Activated T-cell treated with anti-CD3 and anti-CD28 coated beads, Interleukin-2, amount 50 U/mL, for 24 hours (primary cell): ENCODE measurements at regions not wholly inside any gene's neighbourhood (a gene's known extent, or its start where the extent isn't known, plus 50 kb on each side); places are given as distances from the start of the nearest gene placed in this dataset.
"Not testable (repeated sequence)": the region's sequence is repeated elsewhere in the genome, so short reads cannot be mapped to it uniquely, and the experiment has no call there.

Source experiments
- DNase-seq: peaks from one replicate; pipeline ENCODE4 v3.0.0-alpha.2; 2020
- H3K27ac Mint-ChIP-seq: 2 replicates; pipeline ENCODE4 v1.8.0; 2020; ENCODE audit warnings: mild to moderate bottlenecking, mixed read lengths
- H3K27me3 Mint-ChIP-seq: 2 replicates; pipeline ENCODE4 v1.8.0; 2020; ENCODE audit warnings: mixed read lengths
- H3K36me3 Mint-ChIP-seq: 2 replicates; pipeline ENCODE4 v1.8.0; 2020; ENCODE audit warnings: low read depth, mixed read lengths
- H3K4me1 Mint-ChIP-seq: 2 replicates; pipeline ENCODE4 v1.8.0; 2020; ENCODE audit warnings: low read depth, mixed read lengths
- H3K4me3 Mint-ChIP-seq: 2 replicates; pipeline ENCODE4 v1.8.0; 2020; ENCODE audit warnings: mild to moderate bottlenecking, moderate library complexity, mixed read lengths
- H3K9me3 Mint-ChIP-seq: 2 replicates; pipeline ENCODE4 v1.8.0; 2020; ENCODE audit warnings: mixed read lengths

DNA sequence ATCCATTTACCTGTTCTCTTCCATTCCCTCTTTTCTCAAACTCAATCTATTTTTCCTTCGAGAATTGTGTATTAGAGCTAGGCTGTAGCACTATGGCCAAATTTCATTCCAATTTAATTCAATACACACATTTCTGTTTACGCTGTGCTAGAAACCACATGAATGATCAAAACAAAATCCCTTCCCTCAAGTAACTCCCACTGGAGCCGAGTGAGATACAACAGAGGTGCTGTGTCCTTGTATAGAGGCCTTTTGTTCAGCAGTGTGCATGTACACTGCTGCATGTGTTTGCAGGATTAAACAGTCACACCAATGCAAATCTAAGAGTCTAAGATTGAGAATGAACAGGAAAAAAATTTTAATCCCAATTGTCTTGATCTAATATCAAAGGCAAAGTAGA is 734.2 kb downstream of the RAPGEF2 start:
- no peaks in the 10 kb centered on the region for H3K36me3 Mint-ChIP-seq
- no peak overlapping the region for H3K27ac Mint-ChIP-seq
- no peak overlapping the region for H3K4me3 Mint-ChIP-seq
- H3K9me3 Mint-ChIP-seq: peaks cover 6% of the 10 kb centered on the region
- H3K4me1 Mint-ChIP-seq: no peaks in the 10 kb centered on the region
- DNase-seq: no peak
- no peaks in the 10 kb centered on the region for H3K27me3 Mint-ChIP-seq

DNA sequence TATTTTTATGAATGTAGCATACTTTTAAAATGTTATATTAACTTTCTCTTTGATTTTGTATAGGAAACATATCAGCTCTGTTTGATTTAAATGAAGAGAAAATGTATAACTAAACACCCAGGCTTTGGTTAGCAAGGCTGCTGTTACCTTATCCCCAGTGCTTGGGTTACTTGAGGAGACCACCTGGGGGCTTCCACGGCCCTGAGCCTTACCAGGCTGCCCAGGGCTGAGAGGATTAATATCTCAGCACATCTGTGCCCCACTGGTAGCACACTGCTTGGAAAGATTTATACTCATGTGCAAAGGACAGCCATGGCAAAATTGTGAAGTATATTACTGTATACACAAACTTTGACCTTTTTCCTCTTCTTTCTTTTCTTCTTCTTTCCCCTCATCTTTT is 752.9 kb downstream of the RAPGEF2 start:
- no peak for DNase-seq
- Mint-ChIP-seq H3K4me3 (no peak overlapping the region), H3K27ac (no peak overlapping the region), H3K9me3 (no peaks in the 10 kb centered on the region), H3K4me1 (no peaks in the 10 kb centered on the region), H3K36me3 (no peaks in the 10 kb centered on the region), H3K27me3 (no peaks in the 10 kb centered on the region)

DNA sequence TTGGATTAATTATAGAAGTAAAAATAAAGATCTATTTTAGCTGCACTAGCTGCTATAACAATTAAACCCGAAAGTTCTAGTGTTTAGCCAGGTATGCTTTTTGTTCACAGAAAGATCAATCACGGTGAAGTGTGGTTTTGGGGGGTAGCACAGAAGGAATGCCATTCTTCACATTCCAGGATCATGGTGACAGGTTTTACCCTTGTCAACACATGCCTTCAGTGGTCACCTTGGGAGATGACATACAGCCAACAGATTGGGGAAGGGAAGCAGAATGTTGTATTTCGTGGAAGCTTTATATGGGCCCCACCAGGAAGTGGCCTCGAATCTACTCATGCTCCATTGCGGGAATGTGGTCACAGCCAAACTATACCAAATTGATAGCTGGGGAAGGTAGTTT is 753.6 kb downstream of the RAPGEF2 start:
- H3K9me3 Mint-ChIP-seq: peaks cover under 1% of the 10 kb centered on the region
- H3K27ac Mint-ChIP-seq: no peak overlapping the region
- no peaks in the 10 kb centered on the region for H3K27me3 Mint-ChIP-seq
- no peak for DNase-seq
- no peaks in the 10 kb centered on the region for H3K4me1 Mint-ChIP-seq
- no peak overlapping the region for H3K4me3 Mint-ChIP-seq
- H3K36me3 Mint-ChIP-seq: no peaks in the 10 kb centered on the region

DNA sequence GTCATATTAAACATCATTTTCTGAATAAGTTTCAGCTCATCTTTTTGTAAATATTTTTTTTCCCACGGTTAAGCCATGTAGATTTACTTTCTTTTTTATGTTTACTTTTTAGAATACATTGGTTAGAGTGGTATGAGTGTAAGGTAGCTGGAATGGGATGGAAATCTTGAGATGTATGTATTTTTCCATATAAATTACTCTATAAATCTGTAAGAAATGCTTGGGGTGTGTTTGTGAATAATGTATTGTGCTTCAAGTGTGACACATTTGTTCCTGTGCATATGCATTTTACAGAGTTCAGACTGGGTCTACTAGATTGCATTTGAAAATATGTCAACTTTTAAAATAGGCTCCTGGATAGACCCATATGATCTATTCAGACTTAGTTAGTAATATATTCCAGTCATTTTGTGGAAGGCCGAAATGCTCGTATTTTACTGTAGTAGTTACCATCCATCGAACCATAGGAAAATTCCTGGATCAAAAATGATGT is 756.8 kb downstream of the RAPGEF2 start:
- H3K4me3 Mint-ChIP-seq: no peak overlapping the region
- H3K27ac Mint-ChIP-seq: no peak overlapping the region
- H3K27me3 Mint-ChIP-seq: no peaks in the 10 kb centered on the region
- H3K9me3 Mint-ChIP-seq: peaks cover 2% of the 10 kb centered on the region
- H3K4me1 Mint-ChIP-seq: no peaks in the 10 kb centered on the region
- DNase-seq: no peak
- H3K36me3 Mint-ChIP-seq: no peaks in the 10 kb centered on the region

GRCh38 chr4:159860945-159861344 is 758.1 kb downstream of the RAPGEF2 start:
- H3K4me3 Mint-ChIP-seq: no peak overlapping the region
- no peaks in the 10 kb centered on the region for H3K36me3 Mint-ChIP-seq
- no peaks in the 10 kb centered on the region for H3K4me1 Mint-ChIP-seq
- DNase-seq: no peak
- no peak overlapping the region for H3K27ac Mint-ChIP-seq
- no peaks in the 10 kb centered on the region for H3K27me3 Mint-ChIP-seq
- H3K9me3 Mint-ChIP-seq: peaks cover 2% of the 10 kb centered on the region

GRCh38 chr4:159864337-159864736 is 761.5 kb downstream of the RAPGEF2 start:
- Mint-ChIP-seq H3K27ac (no peak overlapping the region), H3K27me3 (no peaks in the 10 kb centered on the region), H3K9me3 (peaks cover 2% of the 10 kb centered on the region)

DNA sequence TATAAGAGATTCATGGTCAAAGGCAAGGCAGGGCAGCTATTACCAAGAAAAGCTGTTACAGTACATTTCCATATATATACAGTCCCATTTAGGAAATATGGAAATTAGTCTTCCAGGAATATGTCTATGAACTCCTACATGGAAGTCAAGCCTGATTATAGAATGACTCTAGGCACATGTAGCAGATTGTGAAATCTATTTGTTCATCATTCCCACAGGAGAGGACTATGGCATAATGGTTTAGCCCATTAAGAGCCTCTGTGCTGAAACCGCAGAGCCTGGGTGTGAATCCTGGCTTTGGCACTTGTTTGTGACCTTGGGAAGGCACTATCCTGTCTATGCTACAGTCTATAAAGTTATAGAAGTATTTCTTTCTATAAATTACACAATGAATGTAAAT is 764.8 kb downstream of the RAPGEF2 start:
- H3K4me3 Mint-ChIP-seq: no peak overlapping the region
- no peaks in the 10 kb centered on the region for H3K27me3 Mint-ChIP-seq
- no peaks in the 10 kb centered on the region for H3K36me3 Mint-ChIP-seq
- DNase-seq: no peak
- peaks cover 6% of the 10 kb centered on the region for H3K9me3 Mint-ChIP-seq
- H3K27ac Mint-ChIP-seq: no peak overlapping the region
- H3K4me1 Mint-ChIP-seq: no peaks in the 10 kb centered on the region

More at GRCh38 chr4:159864337-159864736, 761.5 kb downstream of the RAPGEF2 start:
- Mint-ChIP-seq H3K4me1 (no peaks in the 10 kb centered on the region), H3K4me3 (no peak overlapping the region), H3K36me3 (no peaks in the 10 kb centered on the region)
- DNase-seq: no peak

GRCh38 chr4:159868936-159869335 is 766.1 kb downstream of the RAPGEF2 start:
- not testable (repeated sequence) for H3K27ac Mint-ChIP-seq, H3K4me3 Mint-ChIP-seq
- H3K9me3 Mint-ChIP-seq: peaks cover 14% of the 10 kb centered on the region

DNA sequence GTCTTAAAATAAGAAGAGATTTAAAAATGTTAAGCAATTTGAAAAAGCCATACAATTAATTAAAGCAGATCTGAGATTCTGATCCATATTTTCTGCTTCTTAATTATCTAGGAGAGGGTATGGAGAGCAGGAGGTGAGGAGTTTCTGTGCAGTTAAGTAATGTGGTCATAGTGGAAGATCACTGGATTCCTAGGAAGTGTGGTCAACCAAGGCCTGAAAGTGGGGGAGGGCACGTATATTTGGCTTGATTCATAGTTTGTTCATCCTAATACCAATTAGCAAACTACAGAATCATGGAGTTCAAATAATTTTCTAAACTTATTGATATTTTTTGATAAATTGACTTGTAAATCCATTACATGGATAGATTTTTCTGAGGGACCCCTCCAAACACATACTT is 768.3 kb downstream of the RAPGEF2 start:
- Mint-ChIP-seq H3K4me3 (no peak overlapping the region), H3K4me1 (no peaks in the 10 kb centered on the region), H3K27ac (no peak overlapping the region), H3K27me3 (no peaks in the 10 kb centered on the region), H3K9me3 (peaks cover 15% of the 10 kb centered on the region), H3K36me3 (no peaks in the 10 kb centered on the region)
- DNase-seq: no peak

More at GRCh38 chr4:159868936-159869335, 766.1 kb downstream of the RAPGEF2 start:
- DNase-seq, H3K27me3 Mint-ChIP-seq, H3K4me1 Mint-ChIP-seq, H3K36me3 Mint-ChIP-seq: not testable (repeated sequence)

DNA sequence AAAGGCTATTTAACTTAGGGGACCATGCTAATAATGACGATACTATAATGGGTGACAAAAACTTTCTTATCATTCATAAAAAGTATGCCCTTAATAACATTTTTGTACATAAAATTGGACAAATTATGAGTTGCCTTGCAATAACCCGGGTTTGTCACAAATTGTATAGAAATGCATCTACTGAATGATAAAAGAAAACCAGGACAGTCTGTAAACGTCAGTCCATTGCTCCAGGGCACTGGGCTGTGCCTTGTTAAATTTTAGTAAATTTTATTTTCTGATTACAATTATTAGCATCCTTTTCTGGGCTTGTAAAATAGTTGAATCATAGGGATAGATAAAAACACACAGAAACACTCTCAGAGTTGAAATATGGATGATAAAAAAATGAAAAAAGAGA is 778.3 kb downstream of the RAPGEF2 start:
- Mint-ChIP-seq H3K9me3 (peaks cover 2% of the 10 kb centered on the region), H3K4me1 (no peaks in the 10 kb centered on the region), H3K27ac (no peak overlapping the region), H3K4me3 (no peak overlapping the region), H3K27me3 (no peaks in the 10 kb centered on the region), H3K36me3 (no peaks in the 10 kb centered on the region)
- DNase-seq: no peak

DNA sequence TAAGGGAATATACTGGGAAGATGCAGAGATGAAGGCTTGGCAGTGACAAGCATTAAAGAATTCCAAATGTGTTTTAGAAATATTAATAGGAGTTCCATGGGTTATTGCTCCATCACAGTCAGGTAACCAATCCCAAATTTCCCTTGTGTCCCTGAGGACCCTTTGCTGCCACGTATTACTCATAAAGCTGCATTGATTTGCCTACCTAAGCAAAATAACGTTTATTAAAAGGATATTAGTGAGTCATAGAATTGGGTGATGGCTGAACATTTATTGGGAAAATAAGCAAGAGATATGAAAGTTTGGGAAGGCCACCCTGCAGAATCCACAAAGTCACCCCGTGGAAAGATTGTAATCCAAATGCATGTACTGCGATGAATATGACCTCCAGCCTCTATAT is 782.1 kb downstream of the RAPGEF2 start:
- no peak overlapping the region for H3K4me3 Mint-ChIP-seq
- no peaks in the 10 kb centered on the region for H3K36me3 Mint-ChIP-seq
- H3K27me3 Mint-ChIP-seq: no peaks in the 10 kb centered on the region
- no peaks in the 10 kb centered on the region for H3K9me3 Mint-ChIP-seq
- no peak overlapping the region for H3K27ac Mint-ChIP-seq
- no peaks in the 10 kb centered on the region for H3K4me1 Mint-ChIP-seq
- no peak for DNase-seq

DNA sequence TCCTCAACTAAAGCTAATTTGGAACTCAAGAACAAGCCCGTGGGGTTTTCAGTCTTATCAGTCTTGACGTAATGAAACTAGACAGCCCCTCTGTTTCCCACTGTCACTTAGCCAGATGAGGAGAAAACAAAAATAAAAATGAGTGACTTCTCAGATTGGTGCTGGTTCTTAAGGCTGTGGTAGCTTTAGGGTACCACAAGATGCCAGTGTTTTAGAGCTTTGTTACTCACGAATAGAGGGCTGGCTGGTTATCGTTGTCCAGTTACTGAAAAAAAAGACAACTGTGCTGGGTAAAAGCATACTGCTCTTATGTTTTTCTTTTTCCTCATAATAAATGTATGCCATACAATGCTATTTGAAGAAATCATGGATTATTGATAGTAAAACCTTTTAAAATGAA is 796.7 kb downstream of the RAPGEF2 start:
- DNase-seq: no peak
- H3K4me1 Mint-ChIP-seq: no peaks in the 10 kb centered on the region
- H3K27ac Mint-ChIP-seq: no peak overlapping the region
- H3K36me3 Mint-ChIP-seq: no peaks in the 10 kb centered on the region
- no peak overlapping the region for H3K4me3 Mint-ChIP-seq
- peaks cover 2% of the 10 kb centered on the region for H3K9me3 Mint-ChIP-seq
- no peaks in the 10 kb centered on the region for H3K27me3 Mint-ChIP-seq

DNA sequence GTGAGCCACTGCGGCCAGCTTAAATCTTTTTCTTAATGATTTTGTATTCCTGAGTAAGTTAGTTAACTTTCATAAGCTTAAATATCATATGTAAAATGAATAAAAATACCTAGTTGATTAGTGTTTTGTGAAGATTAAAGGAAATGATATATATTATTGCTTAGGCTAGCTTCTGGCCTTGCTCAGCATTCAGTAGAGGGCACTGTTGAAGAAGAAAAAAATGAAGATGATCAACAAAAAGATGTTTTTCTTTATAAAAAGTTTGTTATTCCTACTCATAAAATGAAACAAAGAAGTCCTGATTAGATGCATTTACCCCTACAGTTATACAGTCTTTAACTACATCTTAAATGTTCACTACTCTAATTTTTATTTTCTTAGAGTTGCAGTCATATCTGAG is 797.7 kb downstream of the RAPGEF2 start:
- Mint-ChIP-seq H3K4me3 (no peak overlapping the region), H3K36me3 (no peaks in the 10 kb centered on the region), H3K4me1 (no peaks in the 10 kb centered on the region), H3K27ac (no peak overlapping the region), H3K9me3 (peaks cover 2% of the 10 kb centered on the region), H3K27me3 (no peaks in the 10 kb centered on the region)
- DNase-seq: no peak

- Mint-ChIP-seq H3K4me3 (no peak overlapping the region), H3K9me3 (peaks cover 2% of the 10 kb centered on the region), H3K4me1 (no peaks in the 10 kb centered on the region), H3K36me3 (no peaks in the 10 kb centered on the region), H3K27me3 (no peaks in the 10 kb centered on the region), H3K27ac (no peak overlapping the region)
- no peak for DNase-seq
These were observed 799.8 kb downstream of the RAPGEF2 start for GRCh38 chr4:159902648-159903047.

GRCh38 chr4:159904906-159905305 is 802.0 kb downstream of the RAPGEF2 start:
- no peak overlapping the region for H3K27ac Mint-ChIP-seq
- H3K27me3 Mint-ChIP-seq: no peaks in the 10 kb centered on the region
- H3K9me3 Mint-ChIP-seq: no peaks in the 10 kb centered on the region
- H3K36me3 Mint-ChIP-seq: no peaks in the 10 kb centered on the region
- no peak for DNase-seq
- no peaks in the 10 kb centered on the region for H3K4me1 Mint-ChIP-seq
- H3K4me3 Mint-ChIP-seq: no peak overlapping the region

DNA sequence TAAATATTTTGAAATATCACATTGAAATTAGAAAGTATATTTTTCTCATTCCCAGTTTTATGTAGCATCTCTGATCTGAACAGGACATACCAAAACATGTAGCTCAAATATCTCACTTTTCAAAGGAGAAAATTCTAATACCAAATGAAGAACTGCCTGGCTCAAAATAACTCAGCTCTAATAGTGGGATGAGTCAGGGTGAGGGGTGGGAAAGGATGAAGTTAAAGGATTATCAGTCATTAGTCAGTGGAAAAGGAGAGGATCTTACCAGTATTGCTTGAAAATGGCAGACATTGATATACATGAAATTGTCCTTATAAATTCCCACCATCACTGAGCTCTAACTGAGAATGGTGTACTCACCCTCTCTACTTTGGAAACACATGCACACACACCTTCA is 803.2 kb downstream of the RAPGEF2 start:
- Mint-ChIP-seq H3K27ac (no peak overlapping the region), H3K4me3 (no peak overlapping the region), H3K9me3 (no peaks in the 10 kb centered on the region), H3K4me1 (no peaks in the 10 kb centered on the region), H3K27me3 (no peaks in the 10 kb centered on the region), H3K36me3 (no peaks in the 10 kb centered on the region)
- no peak for DNase-seq
